HG03469 (cell line): ENCODE measurements at regions not wholly inside any gene's neighbourhood (a gene's known extent, or its start where the extent isn't known, plus 50 kb on each side); places are given as distances from the start of the nearest gene placed in this dataset.
"Not testable (repeated sequence)": the region's sequence is repeated elsewhere in the genome, so short reads cannot be mapped to it uniquely, and the experiment has no call there.

Experiments used
- ATAC-seq: cut with Tn5 transposase; IDR thresholded peaks from one replicate; pipeline ENCODE4 v1.9.1; 2021; ENCODE audit warnings: mild to moderate bottlenecking, moderate library complexity, moderate number of reproducible peaks; ENCODE audit not compliant: unreplicated experiment

DNA sequence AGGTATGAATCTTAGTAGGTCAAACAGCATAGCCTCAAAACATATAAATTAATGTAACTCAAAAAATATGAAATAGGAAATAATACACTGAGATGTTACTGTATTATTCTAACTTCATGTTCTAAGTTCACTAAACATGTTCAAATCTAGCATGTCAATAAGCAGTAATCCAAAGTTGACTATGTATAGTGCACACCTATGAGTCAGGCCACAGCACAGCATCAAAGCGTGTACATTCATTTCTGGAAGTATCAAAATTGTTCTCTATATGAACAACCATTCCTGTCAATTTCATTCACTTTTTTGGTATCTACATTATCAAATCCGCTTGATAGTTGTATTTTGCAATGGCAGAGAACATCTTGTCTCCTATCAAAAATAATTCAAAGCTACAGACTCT, 418.9 kb upstream of the POM121L12 start:
- ATAC-seq = no peak

DNA sequence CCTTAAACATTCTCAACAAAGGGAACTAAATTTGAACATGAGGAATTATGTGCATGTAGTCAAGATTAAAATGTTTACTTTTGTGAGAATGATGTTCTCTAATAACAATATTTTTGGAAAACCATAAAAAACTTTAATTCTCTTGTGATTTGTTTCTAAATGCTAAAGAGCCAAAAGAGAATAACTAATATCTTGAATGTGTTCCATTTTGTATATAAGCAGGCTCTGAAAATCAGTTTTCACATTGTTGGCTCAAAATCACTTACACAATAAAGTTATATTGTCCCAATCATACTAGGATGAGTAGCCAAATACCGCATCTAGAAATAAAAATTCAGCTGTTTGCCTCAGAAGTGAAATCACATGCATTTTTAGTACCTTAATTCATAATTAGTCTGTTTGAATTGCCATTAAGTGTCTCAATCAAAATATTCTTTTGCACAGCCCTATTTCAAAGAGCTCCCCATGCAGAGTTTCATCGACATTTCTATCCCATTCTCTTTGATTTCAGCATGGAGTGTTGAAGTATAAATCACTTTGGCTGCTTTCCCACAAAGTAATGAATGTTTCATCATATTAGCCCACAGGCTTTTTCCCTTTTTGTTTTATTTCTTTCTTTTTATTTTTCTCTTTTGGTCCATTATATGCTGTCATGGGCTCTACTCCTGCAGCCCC, 420.3 kb upstream of the POM121L12 start:
- no peak for ATAC-seq

DNA sequence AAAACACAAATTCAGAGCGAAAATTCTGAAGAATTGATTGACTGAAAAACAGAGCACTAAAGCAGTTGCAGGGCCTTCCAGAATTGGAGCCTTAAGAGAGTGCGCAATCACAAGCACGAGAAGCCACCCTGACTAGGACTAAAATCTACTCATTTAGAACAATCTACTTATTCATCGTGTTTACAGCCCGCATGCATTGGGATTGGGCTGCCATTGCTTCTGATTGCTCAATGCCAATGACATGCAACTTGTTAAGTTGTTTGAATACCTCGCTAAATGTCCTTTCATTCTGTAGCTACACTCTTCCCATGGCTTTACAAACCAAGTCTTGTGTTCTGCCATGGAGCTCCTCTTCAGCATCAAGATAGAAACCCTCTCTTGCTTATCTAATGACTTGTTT, 425.9 kb upstream of the POM121L12 start:
- ATAC-seq = no peak

DNA sequence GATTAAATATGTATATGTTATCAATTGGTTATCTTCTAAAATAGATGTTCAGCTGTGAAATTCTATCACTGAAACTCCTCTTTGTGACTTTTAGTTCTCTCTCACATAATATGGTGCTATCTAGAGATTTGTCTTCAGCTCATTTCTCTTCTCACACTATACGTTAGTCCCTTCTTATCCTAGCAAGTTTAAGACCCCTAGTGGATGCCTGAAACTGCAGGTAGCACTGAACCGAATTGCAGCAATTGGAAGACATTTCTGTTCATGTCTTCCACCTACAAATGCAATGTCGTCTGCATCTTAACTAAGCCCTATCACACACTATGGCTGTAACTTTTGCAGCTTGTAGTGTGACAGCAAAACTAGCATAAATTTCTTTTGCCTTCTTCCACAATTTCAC, 442.7 kb upstream of the POM121L12 start:
- no peak for ATAC-seq

DNA sequence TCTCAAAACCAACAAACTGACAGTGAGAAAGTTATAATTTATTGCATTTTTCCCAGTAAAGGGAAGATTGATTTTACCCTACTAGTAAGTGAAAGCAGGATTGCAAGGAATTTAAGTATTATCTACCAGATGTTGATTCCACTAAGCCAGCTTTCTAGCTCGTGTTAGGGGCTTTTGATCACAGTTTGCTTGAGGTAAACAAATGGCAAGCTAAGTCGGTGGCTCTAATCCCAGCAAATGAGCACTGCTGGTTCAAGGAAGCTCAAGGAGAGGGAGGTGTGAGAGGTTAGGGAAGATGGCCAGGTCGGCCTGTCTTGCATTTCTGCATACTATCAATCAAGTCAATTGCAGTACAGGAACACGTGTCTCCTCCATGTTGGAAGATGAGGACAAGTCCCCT, 448.7 kb upstream of the POM121L12 start:
- no peak for ATAC-seq

DNA sequence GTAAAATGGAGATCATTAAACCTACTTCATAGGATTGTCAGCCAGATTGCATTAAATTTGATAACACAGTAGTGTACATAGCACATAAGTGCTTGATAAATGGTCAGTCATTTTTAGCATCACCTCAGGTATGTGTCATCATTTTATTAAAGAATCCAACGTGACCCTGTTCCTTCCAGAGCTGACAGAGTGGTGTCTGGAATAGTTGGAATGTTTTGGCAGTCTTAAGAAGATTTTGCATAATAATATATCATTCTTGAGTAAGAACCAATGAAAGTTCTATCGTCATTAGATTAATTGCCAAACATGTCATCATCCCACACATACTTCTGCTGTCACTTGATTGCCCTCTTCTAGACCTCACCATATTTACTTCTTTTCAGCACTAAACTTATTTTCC, 451.4 kb upstream of the POM121L12 start:
- ATAC-seq = no peak

DNA sequence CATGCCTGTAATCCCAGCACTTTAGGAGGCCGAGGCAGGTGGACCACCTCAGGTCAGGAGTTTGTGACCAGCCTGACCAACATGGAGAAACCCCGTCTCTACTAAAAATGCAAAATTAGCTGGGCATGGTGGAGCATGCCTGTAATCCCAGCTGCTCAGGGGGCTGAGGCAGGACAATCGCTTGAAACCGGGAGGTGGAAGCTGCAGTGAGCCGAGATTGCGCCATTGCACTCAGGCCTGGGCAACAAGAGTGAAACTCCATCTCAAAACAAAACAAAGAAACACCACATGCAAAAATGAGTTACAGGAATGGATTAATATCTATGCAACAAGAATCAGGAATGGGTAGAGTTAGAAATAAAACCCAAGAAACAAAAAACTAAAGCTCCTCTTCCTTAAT, 462.3 kb upstream of the POM121L12 start:
- not testable (repeated sequence) for ATAC-seq

DNA sequence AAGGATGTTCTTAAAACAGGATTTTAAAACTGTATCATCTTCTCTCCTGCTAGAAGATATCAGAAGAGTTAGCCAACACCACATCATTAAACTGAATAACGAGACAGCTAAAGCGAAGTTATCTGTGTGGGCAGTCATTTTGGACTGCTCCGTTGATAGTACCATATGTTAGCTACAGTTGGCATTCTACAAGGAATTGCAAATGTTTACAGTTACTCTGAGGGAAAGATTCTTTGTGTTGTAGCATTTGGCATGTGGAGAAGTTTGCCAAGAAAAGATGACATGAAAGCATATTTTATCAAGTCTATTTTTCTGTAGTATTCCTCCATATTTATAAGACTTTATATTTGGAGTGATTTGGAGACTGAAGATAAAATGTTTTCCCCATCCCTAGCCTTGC, 464.4 kb upstream of the POM121L12 start:
- ATAC-seq = no peak

DNA sequence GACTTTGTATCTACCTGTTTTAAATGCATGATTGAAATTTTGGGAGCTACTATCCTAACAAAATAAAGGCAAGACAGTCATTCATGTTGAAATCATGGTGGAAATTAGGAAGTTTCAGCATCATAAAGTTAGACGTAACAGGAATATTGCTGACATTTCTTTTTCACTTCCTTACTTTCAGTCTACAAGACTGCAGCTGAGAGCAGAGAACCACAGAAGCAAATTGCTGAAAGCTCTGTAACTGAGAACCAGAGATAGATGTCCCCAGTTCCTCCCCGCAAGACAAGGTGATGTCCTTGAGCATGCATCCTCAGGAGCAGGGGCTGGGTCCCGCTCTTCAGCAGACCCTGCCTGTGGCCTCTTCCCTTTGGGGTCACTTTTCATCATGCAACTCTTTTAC, 466.3 kb upstream of the POM121L12 start:
- no peak for ATAC-seq

DNA sequence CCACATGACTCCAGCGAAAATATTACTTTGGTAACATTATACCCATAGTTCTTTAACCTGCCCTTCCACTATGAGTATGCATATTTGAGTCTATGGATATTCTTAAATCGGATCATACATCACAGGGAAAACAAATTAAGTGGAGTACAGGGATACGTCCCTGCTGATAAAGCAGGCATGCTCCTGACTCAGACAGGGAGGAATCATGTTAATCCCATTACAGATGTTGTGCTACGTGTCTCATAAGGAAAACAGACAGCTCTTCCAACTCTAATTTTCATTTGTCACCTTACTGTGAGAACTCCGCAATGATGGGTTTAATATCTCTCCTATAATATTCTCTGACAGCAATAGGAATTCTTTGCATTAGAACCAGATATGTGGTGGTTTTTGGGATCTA, 469.5 kb upstream of the POM121L12 start:
- no peak for ATAC-seq

DNA sequence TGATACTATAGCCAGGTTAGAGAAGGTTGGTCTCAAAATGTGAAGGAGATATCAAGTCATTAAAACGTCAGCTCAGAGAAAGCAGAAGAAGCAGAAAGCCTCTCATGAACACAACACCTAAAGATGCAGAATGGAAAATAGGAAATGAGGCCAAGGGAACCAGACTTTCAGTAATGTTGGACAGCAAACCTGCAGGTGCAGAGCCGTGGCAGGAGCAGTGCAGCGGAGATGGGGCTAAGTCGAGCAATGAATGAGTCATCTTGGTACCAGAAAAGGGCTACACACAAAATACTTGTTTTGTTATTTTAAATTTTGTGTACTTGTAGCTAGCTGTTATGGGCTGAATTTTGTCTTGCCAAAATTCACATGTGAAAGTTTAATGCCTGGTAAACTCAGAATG, 479.6 kb upstream of the POM121L12 start:
- no peak for ATAC-seq

DNA sequence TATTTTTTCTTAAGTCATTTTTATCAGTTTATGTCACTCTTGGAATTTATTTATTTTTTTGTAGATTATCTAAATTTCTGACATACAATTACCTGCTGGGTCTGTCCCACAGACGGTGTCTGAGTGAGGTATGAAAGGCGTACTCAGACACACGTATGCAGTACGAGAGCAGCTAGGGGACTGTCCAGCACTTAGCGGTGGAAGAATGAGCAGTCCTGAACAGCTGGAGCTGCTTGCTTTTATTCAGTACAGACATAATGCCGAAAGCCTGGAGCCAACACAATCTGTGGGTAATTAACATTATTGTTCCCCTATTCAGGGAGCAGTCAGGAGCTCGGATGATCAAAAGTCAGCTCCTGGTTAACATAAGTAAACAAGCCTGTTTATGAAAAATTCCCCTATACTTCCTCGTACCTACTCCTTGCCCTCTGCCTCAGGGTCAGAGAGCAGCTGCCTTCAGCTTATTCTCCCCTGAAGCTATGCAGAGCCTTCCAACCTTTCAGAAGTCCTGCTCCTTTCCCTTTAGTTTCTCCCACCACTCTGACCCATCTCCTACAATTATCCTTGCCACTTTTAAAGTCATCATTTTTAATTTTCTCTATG, 488.0 kb upstream of the POM121L12 start:
- ATAC-seq = no peak

DNA sequence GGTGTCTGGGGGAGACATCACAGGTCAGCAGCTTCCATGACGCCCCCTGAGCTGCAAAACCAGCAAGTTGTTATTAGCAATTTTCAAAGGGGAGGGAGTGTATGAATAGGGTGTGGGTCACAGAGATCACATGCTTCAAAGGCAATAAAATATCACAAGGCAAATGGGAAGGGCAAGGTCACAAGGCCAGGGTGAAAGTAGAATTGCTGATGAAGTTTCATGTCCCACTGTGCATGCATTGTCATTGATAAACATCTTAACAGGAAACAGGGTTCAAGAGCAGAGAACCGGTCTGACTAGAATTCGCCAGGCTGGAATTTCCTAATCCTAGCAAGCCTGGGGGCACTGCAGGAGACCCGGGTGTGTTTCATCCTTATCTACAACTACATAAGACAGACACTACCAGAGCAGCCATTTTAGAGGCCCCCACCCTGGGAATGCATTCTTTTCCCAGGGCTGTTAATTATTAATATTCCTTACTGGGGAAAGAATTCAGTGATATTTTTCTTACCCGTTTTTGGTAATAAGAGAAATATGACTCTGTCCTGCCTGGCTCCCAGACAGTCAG, 494.2 kb upstream of the POM121L12 start:
- ATAC-seq = not testable (repeated sequence)

DNA sequence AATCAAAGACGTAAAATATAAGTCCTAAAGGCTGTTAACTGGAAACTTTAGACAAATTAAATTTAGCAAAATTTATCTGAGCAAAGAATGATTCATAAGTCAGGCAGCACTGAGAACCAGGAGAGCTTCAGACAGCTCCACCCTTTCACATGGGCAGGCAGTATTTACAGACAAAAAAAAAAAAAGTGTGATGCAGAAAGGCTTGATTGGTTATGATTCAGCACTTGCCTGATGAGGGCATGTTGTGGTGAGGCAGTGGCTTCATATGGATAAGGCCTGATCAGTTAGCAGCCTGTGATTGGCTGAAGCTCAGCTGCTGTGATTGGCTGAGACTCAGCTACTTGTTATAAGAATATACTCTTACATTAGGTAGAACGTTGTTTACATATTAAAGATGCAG, 495.4 kb upstream of the POM121L12 start:
- no peak for ATAC-seq

DNA sequence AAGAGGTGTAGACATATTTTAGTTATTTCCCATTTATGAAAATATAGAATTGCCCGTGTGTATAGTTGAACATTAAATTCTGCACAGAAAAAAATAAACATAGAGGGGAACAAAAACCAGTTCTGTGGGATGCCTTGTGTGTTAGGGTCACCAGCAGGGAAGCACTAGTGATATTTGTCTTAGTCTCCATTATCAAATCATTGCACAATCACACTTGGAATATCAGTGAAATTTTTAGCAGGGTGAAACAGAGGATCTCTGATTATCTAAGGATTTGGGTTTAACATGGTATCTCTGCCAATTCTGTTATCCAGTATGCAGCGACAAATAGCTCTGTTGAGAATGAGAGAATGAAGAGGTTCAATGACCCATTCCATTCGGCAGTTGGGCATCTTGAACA, 496.0 kb upstream of the POM121L12 start:
- ATAC-seq = no peak

DNA sequence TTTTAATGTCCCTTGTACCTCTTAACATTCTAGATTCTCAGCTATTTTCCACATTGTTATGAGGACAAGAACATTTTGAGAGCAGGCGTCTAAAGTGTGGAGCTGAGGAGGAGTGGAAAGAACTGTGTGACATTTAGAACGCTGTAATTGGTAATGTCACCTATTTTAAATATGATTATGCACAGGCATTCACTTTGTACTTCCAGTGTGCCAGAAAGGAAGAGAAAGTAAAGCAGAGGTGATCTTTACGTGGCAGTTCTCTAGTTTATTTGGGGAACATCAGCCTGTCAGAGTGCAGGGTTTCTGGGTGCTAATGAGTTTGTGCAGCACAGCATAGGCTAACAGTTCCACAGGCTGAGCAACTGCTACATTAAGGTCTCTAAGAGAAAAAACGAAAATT, 498.4 kb upstream of the POM121L12 start:
- ATAC-seq = no peak

DNA sequence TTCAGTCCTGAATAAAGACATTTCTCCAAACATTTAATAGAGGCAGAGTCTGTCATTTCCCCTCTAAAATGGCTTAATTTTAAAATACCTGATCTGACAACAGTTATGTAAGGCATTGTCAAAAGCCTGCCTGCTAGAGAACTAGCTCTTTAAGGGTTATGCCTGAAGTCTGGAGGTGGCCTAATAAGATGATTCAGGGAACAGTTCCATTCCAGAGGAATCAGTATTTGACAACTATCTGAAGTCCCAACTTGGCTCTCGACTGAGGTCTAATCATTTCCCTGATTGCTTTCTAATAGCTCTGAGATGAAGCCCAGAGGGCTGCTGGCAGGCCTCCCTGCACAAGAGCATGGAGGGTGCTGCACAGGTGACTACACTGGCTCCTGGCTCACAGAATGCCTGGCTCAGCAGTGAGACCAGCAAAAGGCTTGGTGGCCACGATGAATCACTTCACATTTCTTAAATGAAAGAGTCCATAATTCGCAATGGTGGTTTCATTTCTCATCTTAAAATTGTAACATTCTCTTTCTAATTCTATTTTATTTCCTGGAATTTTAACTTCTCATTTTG, 509.6 kb upstream of the POM121L12 start:
- no peak for ATAC-seq

DNA sequence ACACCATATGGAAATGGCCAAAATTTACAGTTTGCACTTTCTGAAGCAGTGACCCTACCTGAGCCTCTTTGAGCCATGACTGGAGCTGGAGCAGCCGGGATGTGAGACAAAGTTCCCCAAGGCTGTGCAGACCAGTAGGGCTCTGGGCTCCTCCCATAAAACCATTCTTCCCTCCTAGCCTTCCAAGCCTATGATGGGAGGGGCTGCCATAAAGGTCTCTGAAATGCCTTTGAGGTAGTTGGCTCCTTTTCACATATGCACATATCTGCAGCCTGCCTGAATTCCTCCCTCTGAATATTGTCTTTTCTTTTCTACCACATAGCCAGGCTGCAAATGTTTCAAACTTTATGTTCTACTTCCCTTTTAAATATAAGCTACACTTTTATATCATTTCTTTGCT, 516.6 kb upstream of the POM121L12 start:
- ATAC-seq = no peak

DNA sequence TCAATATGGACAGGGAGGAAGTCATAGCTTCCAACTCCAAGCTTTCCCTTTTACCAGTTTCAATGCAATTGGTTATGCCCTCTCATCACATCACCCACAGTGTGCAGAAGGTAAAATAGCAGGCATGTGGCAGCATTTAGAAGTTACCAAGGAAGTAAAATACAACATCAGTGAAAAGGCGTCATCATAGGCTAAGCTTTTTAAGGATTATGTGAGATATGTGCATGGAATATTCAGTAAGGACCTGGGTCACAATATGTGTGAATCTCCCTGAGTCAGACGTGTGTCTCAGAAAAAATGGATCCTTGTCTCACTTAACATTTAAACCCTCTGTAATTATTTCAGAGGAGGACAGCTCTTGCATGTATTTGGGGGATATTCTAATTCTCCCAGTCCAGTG, 522.8 kb upstream of the POM121L12 start:
- ATAC-seq = no peak

DNA sequence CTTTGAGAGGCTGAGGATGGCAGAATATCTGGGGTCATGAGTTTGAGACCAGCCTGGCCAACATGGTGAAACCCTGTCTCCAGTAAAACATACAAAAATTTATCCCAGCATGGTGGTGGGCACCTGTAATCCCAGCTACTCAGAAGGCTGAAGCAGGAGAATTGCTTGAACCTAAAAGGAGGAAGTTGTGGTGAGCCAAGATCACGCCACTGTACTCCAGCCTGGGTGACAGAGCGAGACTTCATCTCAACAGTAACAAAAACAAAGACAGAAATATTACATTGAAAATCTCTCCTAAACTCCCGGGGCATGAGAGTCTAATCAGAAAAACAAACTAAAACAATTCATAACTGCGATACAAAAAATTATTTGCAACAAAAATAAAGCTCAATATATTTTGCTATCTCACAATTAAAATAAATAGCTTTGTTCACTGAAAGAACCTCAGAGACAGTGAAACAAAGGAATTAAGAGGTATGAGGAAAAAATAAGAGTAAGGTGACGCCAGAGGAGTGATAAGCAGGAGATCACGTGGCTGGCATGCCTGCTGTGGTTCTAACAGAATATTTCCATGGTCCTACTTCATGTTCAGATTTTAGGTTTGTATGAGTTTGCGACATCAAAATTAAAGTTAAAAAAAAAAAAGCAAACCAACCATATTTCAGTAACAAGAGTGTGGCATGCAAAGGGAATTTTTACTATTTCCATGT, 527.7 kb upstream of the POM121L12 start:
- ATAC-seq = no peak

DNA sequence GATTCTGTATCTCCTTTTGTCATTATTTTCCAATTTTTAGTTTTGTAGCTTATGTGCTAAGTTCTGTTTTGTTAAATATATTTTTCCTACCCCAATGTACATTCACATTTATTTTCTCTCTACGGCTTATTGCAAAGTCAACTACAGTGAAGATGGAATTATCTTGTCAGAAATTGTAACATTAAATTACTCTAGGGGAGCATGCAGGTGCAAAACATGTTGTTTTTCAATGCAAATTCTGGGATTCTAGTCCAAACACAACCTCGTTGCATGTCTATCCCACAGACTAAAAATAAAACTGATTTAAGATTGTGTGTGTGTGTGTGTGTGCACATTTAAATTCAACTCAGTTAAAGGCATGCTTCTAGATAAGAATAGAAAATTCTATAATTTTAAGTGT, 529.1 kb upstream of the POM121L12 start:
- ATAC-seq = no peak

DNA sequence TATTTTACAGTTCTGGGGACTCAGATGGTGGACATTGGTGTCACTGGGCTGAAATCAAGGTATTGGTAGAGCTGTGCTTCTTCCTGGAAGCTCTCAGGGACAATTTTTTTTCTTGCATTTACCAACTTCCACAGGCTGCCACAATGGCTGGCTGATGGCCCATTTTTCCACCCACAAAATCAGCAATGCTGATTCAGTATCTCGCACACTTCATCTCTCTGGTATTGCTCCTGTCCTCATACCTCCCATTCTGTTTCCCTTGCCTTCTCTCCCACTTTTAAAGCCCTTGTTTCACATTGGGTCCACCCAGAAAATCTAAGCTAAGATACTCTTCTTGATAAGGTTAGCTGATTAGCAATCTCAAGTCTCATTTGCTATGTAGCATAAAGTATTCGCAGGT, 530.9 kb upstream of the POM121L12 start:
- no peak for ATAC-seq
